Calu3 (cell line): ENCODE measurements at regions not wholly inside any gene's neighbourhood (a gene's known extent, or its start where the extent isn't known, plus 50 kb on each side); places are given as distances from the start of the nearest gene placed in this dataset.

Experiments used
- BruUV-seq: library from RNA; stranded (reverse); fragments of 400-500 nt; replicated peaks from 2 replicates; lab custom pipeline; 2021; lab: Mats Ljungman, UMichigan
- CTCF ChIA-PET: fragments of 300-600 bp; sonication (Branson Sonifier 250); formaldehyde crosslinking; loops from one replicate; lab custom pipeline; 2022; ENCODE audit warnings: antibody characterized with exemption; lab: Charles Lee
- DNase-seq: peaks from one replicate; pipeline ENCODE4 v3.0.0; 2022
- H3K27ac Mint-ChIP-seq: one replicate; pipeline ENCODE4 v1.8.0; 2022; ENCODE audit warnings: mixed read lengths; ENCODE audit not compliant: unreplicated experiment
- H3K27me3 Mint-ChIP-seq: one replicate; pipeline ENCODE4 v1.8.0; 2022; ENCODE audit warnings: mixed read lengths; ENCODE audit not compliant: unreplicated experiment
- H3K36me3 Mint-ChIP-seq: one replicate; pipeline ENCODE4 v1.8.0; 2022; ENCODE audit warnings: mild to moderate bottlenecking, moderate library complexity, mixed read lengths; ENCODE audit not compliant: insufficient read depth, unreplicated experiment
- H3K4me1 Mint-ChIP-seq: one replicate; pipeline ENCODE4 v1.8.0; 2022; ENCODE audit warnings: mild to moderate bottlenecking, low read depth, mixed read lengths; ENCODE audit not compliant: unreplicated experiment
- H3K4me3 Mint-ChIP-seq: one replicate; pipeline ENCODE4 v1.8.0; 2022; ENCODE audit warnings: mild to moderate bottlenecking, low read depth, moderate library complexity, mixed read lengths; ENCODE audit not compliant: unreplicated experiment
- H3K9me3 Mint-ChIP-seq: one replicate; pipeline ENCODE4 v1.8.0; 2022; ENCODE audit warnings: low read depth, mixed read lengths; ENCODE audit not compliant: unreplicated experiment
- CTCF ChIP-seq: fragments of 200-600 bp; IDR thresholded peaks from one replicate; pipeline ENCODE4 v1.8.0; 2022; ENCODE audit warnings: antibody characterized with exemption; ENCODE audit not compliant: unreplicated experiment
- intact Hi-C: fragments of 100-400 bp; cut with micrococcal nuclease; formaldehyde crosslinking; loops from one replicate; pipeline ENCODE4 v1.10.0; 2022; ENCODE audit not compliant: unreplicated experiment

GRCh38 chr18:67432806-67433205, 83.7 kb downstream of the DSEL start:
- no peak overlapping the region for H3K27ac Mint-ChIP-seq
- DNase-seq, result no peak
- no peaks in the 10 kb centered on the region for H3K4me1 Mint-ChIP-seq
- intact Hi-C loops, result no loop called here
- no peak for TF ChIP-seq CTCF
- CTCF ChIA-PET, result no interaction called here
- H3K9me3 Mint-ChIP-seq, result peaks cover 6% of the 10 kb centered on the region
- H3K36me3 Mint-ChIP-seq, result no peaks in the 10 kb centered on the region
- no peak overlapping the region for H3K4me3 Mint-ChIP-seq
- H3K27me3 Mint-ChIP-seq, result no peaks in the 10 kb centered on the region
- BruUV-seq, result no TSS peak

- BruUV-seq, result no TSS peak
- intact Hi-C loops, result no loop called here
- no peak overlapping the region for H3K4me3 Mint-ChIP-seq
- no peaks in the 10 kb centered on the region for H3K4me1 Mint-ChIP-seq
- no peak for TF ChIP-seq CTCF
- H3K27me3 Mint-ChIP-seq, result no peaks in the 10 kb centered on the region
- H3K36me3 Mint-ChIP-seq, result no peaks in the 10 kb centered on the region
- DNase-seq, result no peak
- no peak overlapping the region for H3K27ac Mint-ChIP-seq
- peaks cover 2% of the 10 kb centered on the region for H3K9me3 Mint-ChIP-seq
- CTCF ChIA-PET, result interaction anchor here (1.4 kb wide), 1 partner anchor 87 kb away, joined by 3 read pairs; no protein-coding TSS in a partner anchor
Measured at GRCh38 chr18:67428805-67429204, 87.7 kb downstream of the DSEL start.

- H3K4me1 Mint-ChIP-seq, result no peaks in the 10 kb centered on the region
- peaks cover 2% of the 10 kb centered on the region for H3K9me3 Mint-ChIP-seq
- CTCF ChIA-PET, result no interaction called here
- no peaks in the 10 kb centered on the region for H3K27me3 Mint-ChIP-seq
- no TSS peak for BruUV-seq
- no peaks in the 10 kb centered on the region for H3K36me3 Mint-ChIP-seq
- intact Hi-C loops, result no loop called here
- no peak for TF ChIP-seq CTCF
- H3K4me3 Mint-ChIP-seq, result no peak overlapping the region
- H3K27ac Mint-ChIP-seq, result no peak overlapping the region
- no peak for DNase-seq
Measured at GRCh38 chr18:67428158-67428557, 88.4 kb downstream of the DSEL start.

DNA sequence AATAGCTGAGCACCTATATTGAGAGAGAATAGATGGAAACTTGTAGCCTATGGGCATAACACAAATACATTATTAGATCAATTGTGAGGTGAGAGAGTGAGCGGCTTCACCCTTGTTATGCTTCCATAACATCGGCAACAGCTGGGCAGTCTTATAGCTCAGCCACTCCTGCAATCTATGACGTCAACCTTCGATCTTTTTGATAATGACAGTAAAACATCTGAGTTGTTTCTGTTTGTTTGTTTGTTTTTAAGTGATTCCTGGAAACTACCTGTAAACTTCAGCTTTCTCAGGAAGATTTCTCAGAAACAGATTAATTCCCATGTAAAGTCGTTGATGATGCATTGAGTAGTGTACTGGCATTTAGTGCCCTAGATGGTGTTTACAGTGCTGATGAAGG, 90.0 kb downstream of the DSEL start:
- no peaks in the 10 kb centered on the region for H3K27me3 Mint-ChIP-seq
- H3K36me3 Mint-ChIP-seq, result no peaks in the 10 kb centered on the region
- no peaks in the 10 kb centered on the region for H3K4me1 Mint-ChIP-seq
- CTCF ChIA-PET, result no interaction called here
- H3K4me3 Mint-ChIP-seq, result no peak overlapping the region
- H3K27ac Mint-ChIP-seq, result no peak overlapping the region
- peaks cover 2% of the 10 kb centered on the region for H3K9me3 Mint-ChIP-seq
- BruUV-seq, result no TSS peak
- intact Hi-C loops, result no loop called here
- no peak for DNase-seq
- no peak for TF ChIP-seq CTCF
